ENCODE measurements at regions not wholly inside any gene's neighbourhood (a gene's known extent, or its start where the extent isn't known, plus 50 kb on each side); places are given as distances from the start of the nearest gene placed in this dataset.

GRCh38 chr15:62897634-62898033, 144.9 kb upstream of the TPM1 start:
- ATAC-seq (ENCODE audit: low read depth) (no peak), DNase-seq (no peak)
- POLR2A ChIA-PET = no interaction called here
- H2AFZ ChIP-seq (ENCODE audit: insufficient read depth, low read depth, low read length, poor library complexity, severe bottlenecking) = no peak overlapping the region
- WGBS (ENCODE audit: insufficient coverage) = 87% methylated on average over 5 of the region's 8 CpGs
- Mint-ChIP-seq H3K4me3 (no peak overlapping the region), H3K4me1 (no peaks in the 10 kb centered on the region), H3K27ac (no peak overlapping the region), H3K27me3 (peaks cover 24% of the 10 kb centered on the region), H3K9me3 (ENCODE audit: insufficient read depth) (no peaks in the 10 kb centered on the region)
- CTCF ChIA-PET = no interaction called here
- H4K20me1 ChIP-seq (ENCODE audit: control insufficient read depth, insufficient read depth, low read length, poor library complexity, severe bottlenecking) = no peaks in the 10 kb centered on the region
- H3K4me3 ChIP-seq (ENCODE audit: control extremely low read depth in 1 of 5, extremely low read depth in 1 of 5, insufficient read depth in 1 of 5, low read depth in 2 of 5, low read length in 4 of 5) = no peak overlapping the region
- no peak for TF ChIP-seq EZH2 (IDR thresholded peaks at IDR 0.05; ENCODE audit: borderline replicate concordance, insufficient read depth, low read depth, low read length, poor library complexity, severe bottlenecking)
- no peak for TF ChIP-seq CTCF (IDR thresholded peaks at IDR 0.05)
- H3K27me3 ChIP-seq (replicated peaks in 1 of 4; ENCODE audit: control extremely low read depth in 1 of 4, control insufficient read depth in 3 of 4, insufficient read depth in 4 of 4, low read length in 3 of 4) = no peaks in the 10 kb centered on the region
- H3K4me2 ChIP-seq (replicated peaks; ENCODE audit: low read depth, low read length, poor library complexity, severe bottlenecking) = no peak overlapping the region
- intact Hi-C loops (cut with micrococcal nuclease) = no loop called here
- no peaks in the 10 kb centered on the region for H3K36me3 ChIP-seq (replicated peaks in 1 of 2; ENCODE audit: control extremely low read depth in 1 of 2, control insufficient read depth in 1 of 2, extremely low read depth in 1 of 2, insufficient read depth in 2 of 2, low read length in 1 of 2)
- no peak overlapping the region for H3K9ac ChIP-seq (ENCODE audit: low read length)
- no peaks in the 10 kb centered on the region for H3K79me2 ChIP-seq (ENCODE audit: control insufficient read depth, insufficient read depth, low read length)
- H3K4me1 ChIP-seq (ENCODE audit: control insufficient read depth in 2 of 2, insufficient read depth in 2 of 2, low read length in 2 of 2) = no peaks in the 10 kb centered on the region
- no peak overlapping the region for H3K27ac ChIP-seq (ENCODE audit: low read length in 2 of 2)
- no peaks in the 10 kb centered on the region for H3K9me3 ChIP-seq (ENCODE audit: control extremely low read depth in 1 of 3, control insufficient read depth in 2 of 3, insufficient read depth in 1 of 3, low read length in 2 of 3)

- no peak overlapping the region for H3K4me3 ChIP-seq (ENCODE audit: control extremely low read depth in 1 of 5, extremely low read depth in 1 of 5, insufficient read depth in 1 of 5, low read depth in 2 of 5, low read length in 4 of 5)
- WGBS (ENCODE audit: insufficient coverage) = 70% methylated on average over 2 of the region's 2 CpGs
- no peaks in the 10 kb centered on the region for H4K20me1 ChIP-seq (ENCODE audit: control insufficient read depth, insufficient read depth, low read length, poor library complexity, severe bottlenecking)
- ATAC-seq (ENCODE audit: low read depth) (no peak), DNase-seq (no peak)
- H3K79me2 ChIP-seq (ENCODE audit: control insufficient read depth, insufficient read depth, low read length) = no peaks in the 10 kb centered on the region
- no peak overlapping the region for H3K9ac ChIP-seq (ENCODE audit: low read length)
- H3K27me3 ChIP-seq (replicated peaks in 1 of 4; ENCODE audit: control extremely low read depth in 1 of 4, control insufficient read depth in 3 of 4, insufficient read depth in 4 of 4, low read length in 3 of 4) = no peaks in the 10 kb centered on the region
- ChIA-PET CTCF (interaction anchor here (0.6 kb wide), 1 partner anchor 164 kb away, joined by 3 read pairs; no protein-coding TSS in a partner anchor), POLR2A (no interaction called here)
- no peak overlapping the region for H2AFZ ChIP-seq (ENCODE audit: insufficient read depth, low read depth, low read length, poor library complexity, severe bottlenecking)
- no peak overlapping the region for H3K4me2 ChIP-seq (replicated peaks; ENCODE audit: low read depth, low read length, poor library complexity, severe bottlenecking)
- H3K27me3 Mint-ChIP-seq = peaks cover 21% of the 10 kb centered on the region
- H3K9me3 ChIP-seq (ENCODE audit: control extremely low read depth in 1 of 3, control insufficient read depth in 2 of 3, insufficient read depth in 1 of 3, low read length in 2 of 3) = no peaks in the 10 kb centered on the region
- no peaks in the 10 kb centered on the region for H3K36me3 ChIP-seq (replicated peaks in 1 of 2; ENCODE audit: control extremely low read depth in 1 of 2, control insufficient read depth in 1 of 2, extremely low read depth in 1 of 2, insufficient read depth in 2 of 2, low read length in 1 of 2)
- intact Hi-C loops (cut with micrococcal nuclease) = no loop called here
- TF ChIP-seq CTCF (IDR thresholded peaks at IDR 0.05) (no peak), EZH2 (IDR thresholded peaks at IDR 0.05; ENCODE audit: borderline replicate concordance, insufficient read depth, low read depth, low read length, poor library complexity, severe bottlenecking) (no peak)
- no peak overlapping the region for H3K27ac Mint-ChIP-seq
- no peaks in the 10 kb centered on the region for H3K4me1 ChIP-seq (ENCODE audit: control insufficient read depth in 2 of 2, insufficient read depth in 2 of 2, low read length in 2 of 2)
- no peak overlapping the region for H3K4me3 Mint-ChIP-seq
- H3K27ac ChIP-seq (ENCODE audit: low read length in 2 of 2) = no peak overlapping the region
- H3K9me3 Mint-ChIP-seq (ENCODE audit: insufficient read depth) = no peaks in the 10 kb centered on the region
- H3K4me1 Mint-ChIP-seq = no peaks in the 10 kb centered on the region
Measured at GRCh38 chr15:62899090-62899493, 143.5 kb upstream of the TPM1 start.

Data from B cell (primary cell).